HG02884 (cell line): ENCODE measurements at regions not wholly inside any gene's neighbourhood (a gene's known extent, or its start where the extent isn't known, plus 50 kb on each side); places are given as distances from the start of the nearest gene placed in this dataset.
"Not testable (repeated sequence)": the region's sequence is repeated elsewhere in the genome, so short reads cannot be mapped to it uniquely, and the experiment has no call there.

ENCODE experiments used
- ATAC-seq: cut with Tn5 transposase; IDR thresholded peaks from one replicate; pipeline ENCODE4 v1.9.1; 2021; ENCODE audit warnings: mild to moderate bottlenecking, moderate library complexity; ENCODE audit not compliant: unreplicated experiment

- no peak for ATAC-seq
Observed at GRCh38 chr10:91745090-91745831, 53.0 kb upstream of the TNKS2 start.

- no peak for ATAC-seq
Observed at GRCh38 chr10:91743465-91743864, 54.8 kb upstream of the TNKS2 start.

- no peak for ATAC-seq
Observed at GRCh38 chr10:91742229-91742628, 56.0 kb upstream of the TNKS2 start.

- no peak for ATAC-seq
Observed at GRCh38 chr10:91741356-91741755, 56.9 kb upstream of the TNKS2 start.

- ATAC-seq, result no peak
Observed at GRCh38 chr10:91740353-91740924, 57.8 kb upstream of the TNKS2 start.

GRCh38 chr10:91732265-91732664, 66.0 kb upstream of the TNKS2 start:
- not testable (repeated sequence) for ATAC-seq

GRCh38 chr10:91729339-91729738, 68.9 kb upstream of the TNKS2 start:
- not testable (repeated sequence) for ATAC-seq

GRCh38 chr10:91726355-91726754, 71.9 kb upstream of the TNKS2 start:
- ATAC-seq, result no peak

- no peak for ATAC-seq
Observed at GRCh38 chr10:91724933-91725332, 73.3 kb upstream of the TNKS2 start.

GRCh38 chr10:91713461-91714072, 80.7 kb upstream of the PPP1R3C start:
- ATAC-seq, result no peak

GRCh38 chr10:91711885-91712680, 79.2 kb upstream of the PPP1R3C start:
- peak; percentile 80 for ATAC-seq

- no peak for ATAC-seq
Observed at GRCh38 chr10:91709394-91709798, 76.5 kb upstream of the PPP1R3C start.

- ATAC-seq, result no peak
Observed at GRCh38 chr10:91708174-91708861, 75.4 kb upstream of the PPP1R3C start.

- ATAC-seq, result no peak
Observed at GRCh38 chr10:91707236-91707635, 74.4 kb upstream of the PPP1R3C start.

- ATAC-seq, result no peak
Observed at GRCh38 chr10:91705948-91706670, 73.2 kb upstream of the PPP1R3C start.

GRCh38 chr10:91702620-91703019, 69.7 kb upstream of the PPP1R3C start:
- no peak for ATAC-seq

- no peak for ATAC-seq
Observed at GRCh38 chr10:91700788-91701444, 68.0 kb upstream of the PPP1R3C start.

GRCh38 chr10:91700273-91700672, 67.4 kb upstream of the PPP1R3C start:
- ATAC-seq, result no peak

- no peak for ATAC-seq
Observed at GRCh38 chr10:91698258-91698657, 65.4 kb upstream of the PPP1R3C start.
